IMR-90 (cell line): ENCODE measurements at regions not wholly inside any gene's neighbourhood (a gene's known extent, or its start where the extent isn't known, plus 50 kb on each side); places are given as distances from the start of the nearest gene placed in this dataset.
A peak's percentile ranks its signal among the peaks of the same experiment; 100 is the strongest.

ENCODE experiments used
- ATAC-seq: fragments of 200-7000 bp; cut with Tn5 transposase; 2 replicates; pipeline ENCODE4 v1.9.1; 2020; ENCODE audit warnings: low read depth, mild to moderate bottlenecking, moderate library complexity
- BruUV-seq: library from RNA; stranded (reverse); fragments of 400-500 nt; replicated peaks from 2 replicates; lab custom pipeline; 2021; lab: Mats Ljungman, UMichigan
- CTCF ChIA-PET: fragments of 300-600 bp; formaldehyde crosslinking; extraction: SDS; loops from one replicate; lab custom pipeline; 2021; ENCODE audit warnings: antibody characterized with exemption; lab: Yijun Ruan, JAX
- POLR2A ChIA-PET: fragments of 300-600 bp; sonication (Branson Sonifier 250); formaldehyde crosslinking; loops from one replicate; lab custom pipeline; 2022; ENCODE audit warnings: antibody characterized with exemption; ENCODE audit not compliant: unreplicated experiment; lab: Charles Lee
- DNase-seq: peaks from one replicate; pipeline ENCODE4 v3.0.0; 2013
- H2AFZ ChIP-seq: replicated peaks from 2 replicates; pipeline ENCODE3; 2013; ENCODE audit warnings: low read length, mild to moderate bottlenecking; ENCODE audit not compliant: poor library complexity
- H2AK5ac ChIP-seq: 2 replicates; pipeline ENCODE4 v1.6.1; 2013; ENCODE audit warnings: low read depth, low read length, inconsistent platforms
- H2AK9ac ChIP-seq: replicated peaks from 2 replicates; pipeline ENCODE3; 2013; ENCODE audit warnings: mild to moderate bottlenecking, low read depth, low read length, moderate library complexity; ENCODE audit not compliant: poor library complexity
- H2BK120ac ChIP-seq: 2 replicates; pipeline ENCODE4 v1.6.1; 2013; ENCODE audit warnings: low read depth, low read length, inconsistent platforms
- H2BK15ac ChIP-seq: 3 replicates; pipeline ENCODE4 v1.6.1; 2013; ENCODE audit warnings: low read depth, low read length, inconsistent platforms
- H2BK20ac ChIP-seq: 2 replicates; pipeline ENCODE4 v1.6.1; 2013; ENCODE audit warnings: low read depth, mild to moderate bottlenecking, inconsistent platforms, low read length, moderate library complexity
- H2BK5ac ChIP-seq: 2 replicates; pipeline ENCODE4 v1.6.1; 2013; ENCODE audit warnings: mild to moderate bottlenecking, low read depth, low read length, inconsistent platforms; ENCODE audit not compliant: poor library complexity, severe bottlenecking
- H3K14ac ChIP-seq: replicated peaks from 2 replicates; pipeline ENCODE4 v1.6.1; 2013; ENCODE audit warnings: low read depth, low read length, inconsistent platforms
- H3K18ac ChIP-seq: 2 replicates; pipeline ENCODE4 v1.6.1; 2013; ENCODE audit warnings: low read depth, low read length, control low read depth
- H3K23ac ChIP-seq: 2 replicates; pipeline ENCODE4 v1.6.1; 2013; ENCODE audit warnings: low read depth, low read length, inconsistent platforms
- H3K27ac ChIP-seq: 2 replicates; pipeline ENCODE4 v1.5.1; 2013; ENCODE audit warnings: mild to moderate bottlenecking, control low read depth, low read length; ENCODE audit not compliant: insufficient read depth
- H3K27me3 ChIP-seq: 2 replicates; pipeline ENCODE4 v1.6.1; 2013; ENCODE audit warnings: low read length; ENCODE audit not compliant: control insufficient read depth, insufficient read depth
- H3K36me3 ChIP-seq: 2 replicates; pipeline ENCODE4 v1.6.1; 2013; ENCODE audit warnings: low read length, mixed read lengths; ENCODE audit not compliant: control insufficient read depth, insufficient read depth
- H3K4ac ChIP-seq: 2 replicates; pipeline ENCODE4 v1.6.1; 2013; ENCODE audit warnings: low read depth, low read length, inconsistent platforms
- H3K4me1 ChIP-seq: 2 replicates; pipeline ENCODE4 v1.6.1; 2013; ENCODE audit warnings: low read length, mixed read lengths; ENCODE audit not compliant: control insufficient read depth, insufficient read depth
- H3K4me2 ChIP-seq: 2 replicates; pipeline ENCODE4 v1.6.1; 2013; ENCODE audit warnings: low read depth, mild to moderate bottlenecking, control low read depth, low read length, moderate library complexity
- H3K4me3 ChIP-seq: 2 replicates; pipeline ENCODE4 v1.5.1; 2013; ENCODE audit warnings: low read depth, mild to moderate bottlenecking, control low read depth, low read length, moderate library complexity; ENCODE audit not compliant: insufficient read depth
- H3K56ac ChIP-seq: 2 replicates; pipeline ENCODE4 v1.6.1; 2013; ENCODE audit warnings: low read length, inconsistent platforms; ENCODE audit not compliant: insufficient read depth; ENCODE audit errors: extremely low read depth
- H3K79me1 ChIP-seq, 2 experiments: 2 replicates each; pipeline ENCODE4 v1.6.1; 2013; ENCODE audit warnings: low read length in 2 of 2, inconsistent platforms in 1 of 2, low read depth in 1 of 2
- H3K9ac ChIP-seq: 2 replicates; pipeline ENCODE4 v1.6.1; 2013; ENCODE audit warnings: low read depth, low read length, control low read depth
- H3K9me1 ChIP-seq: 2 replicates; pipeline ENCODE4 v1.6.1; 2013; ENCODE audit warnings: low read length, inconsistent platforms; ENCODE audit not compliant: insufficient read depth
- H3K9me3 ChIP-seq: 2 replicates; pipeline ENCODE4 v1.6.1; 2013; ENCODE audit warnings: low read length; ENCODE audit not compliant: control insufficient read depth, insufficient read depth
- H4K20me1 ChIP-seq: 2 replicates; pipeline ENCODE4 v1.6.1; 2013; ENCODE audit warnings: low read length, inconsistent platforms; ENCODE audit not compliant: insufficient read depth
- H4K5ac ChIP-seq: 2 replicates; pipeline ENCODE4 v1.6.1; 2013; ENCODE audit warnings: mild to moderate bottlenecking, low read depth, low read length, control low read depth
- H4K8ac ChIP-seq, 2 experiments: 2 replicates each; pipeline ENCODE4 v1.6.1; 2013; ENCODE audit warnings: low read depth in 2 of 2, low read length in 2 of 2, control low read depth in 1 of 2, inconsistent platforms in 1 of 2
- H4K91ac ChIP-seq: 2 replicates; pipeline ENCODE4 v1.6.1; 2013; ENCODE audit warnings: low read depth, low read length, inconsistent platforms; ENCODE audit not compliant: insufficient read depth
- CEBPB ChIP-seq: IDR thresholded peaks from 2 replicates; pipeline ENCODE4 v1.6.1; 2012; ENCODE audit warnings: low read depth, low read length, improper control_type of control experiment
- CTCF ChIP-seq: conservative IDR thresholded peaks from 2 replicates; pipeline ENCODE4 v1.5.1; 2012; ENCODE audit warnings: mild to moderate bottlenecking, low read depth, low read length, improper control_type of control experiment
- WGBS, 2 experiments: methylation state at CpG; one replicate each; pipeline versions ENCODE4 v1.1.5 to v1.1.7; 2013; ENCODE audit warnings: missing lambda C conversion rate in 2 of 2; ENCODE audit not compliant: insufficient read length in 1 of 2; ENCODE audit errors: extremely low coverage in 2 of 2; 5-methylcytosine and 5-hydroxymethylcytosine counted together
- dilution Hi-C: fragments of 300-500 bp; cut with HindIII; formaldehyde crosslinking; loops from one replicate; pipeline ENCODE4 v1.14.3; 2018; ENCODE audit warnings: low sequenced_read_pairs; ENCODE audit not compliant: unreplicated experiment
- in situ Hi-C: fragments of 300-500 bp; cut with MboI; formaldehyde crosslinking; loops from 3 replicates; pipeline ENCODE4 v1.14.3; 2019; ENCODE audit warnings: low sequenced_read_pairs, inconsistent platforms, mixed read lengths
- intact Hi-C: fragments of 100-400 bp; cut with micrococcal nuclease; formaldehyde crosslinking; loops from 2 replicates; pipeline ENCODE4 v1.10.0; 2022

DNA sequence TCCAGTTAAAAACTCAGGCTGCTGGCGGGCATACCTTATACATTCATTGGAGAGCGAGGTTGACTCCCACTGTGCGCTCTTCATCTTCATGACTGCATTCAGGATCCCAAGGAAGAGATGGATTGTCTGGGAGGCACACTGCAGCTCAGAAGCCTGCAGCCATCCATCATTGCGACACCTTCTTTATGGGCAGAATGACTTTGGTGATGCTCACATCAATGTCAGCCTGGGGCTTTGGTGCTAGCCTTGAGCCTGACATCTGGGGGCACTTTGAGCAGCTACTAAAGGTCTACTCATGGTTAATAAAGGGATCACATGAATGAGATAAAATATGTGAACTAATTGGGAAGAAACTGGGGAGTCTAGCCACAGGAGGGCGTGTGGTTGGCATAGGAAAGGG is 229.3 kb downstream of the PRDM2 start:
- DNase-seq (no peak), ATAC-seq (no peak)
- Histone ChIP-seq H2BK20ac (no peak overlapping the region), H2BK120ac (no peak overlapping the region), H3K9me3 (peaks cover 20% of the 10 kb centered on the region), H2BK15ac (no peak overlapping the region), H3K27ac (no peak overlapping the region), H2BK5ac (no peak overlapping the region), H2AK9ac (no peak overlapping the region), H3K23ac (no peak overlapping the region), H3K4ac (no peak overlapping the region), H4K5ac (no peak overlapping the region), H3K4me2 (no peak overlapping the region), H4K8ac (no peak overlapping the region), H3K56ac (no peak overlapping the region), H3K4me3 (no peak overlapping the region), H3K9me1 (no peaks in the 10 kb centered on the region), H3K4me1 (no peaks in the 10 kb centered on the region), H2AK5ac (no peak overlapping the region), H4K20me1 (no peaks in the 10 kb centered on the region), H3K14ac (no peak overlapping the region), H2AFZ (no peak overlapping the region), H3K18ac (no peak overlapping the region), H3K79me1 (no peaks in the 10 kb centered on the region), H3K9ac (no peak overlapping the region), H4K91ac (no peak overlapping the region), H3K36me3 (no peaks in the 10 kb centered on the region), H3K27me3 (no peaks in the 10 kb centered on the region)
- 0% methylated on average over 1 of the region's 5 CpGs; no CpG with 5 or more reads in 1 of the 2 experiments for WGBS, 2 experiments
- BruUV-seq, result no TSS peak
- dilution Hi-C loops (no loop called here), in situ Hi-C loops (no loop called here), intact Hi-C loops (no loop called here)
- ChIA-PET POLR2A (no interaction called here), CTCF (no interaction called here)
- TF ChIP-seq CEBPB, result 0 out of 2 replicates have a peak, but pooled peaks have one; percentile 20
- TF ChIP-seq CTCF, result no peak
